HG03521 (cell line): ENCODE measurements at regions not wholly inside any gene's neighbourhood (a gene's known extent, or its start where the extent isn't known, plus 50 kb on each side); places are given as distances from the start of the nearest gene placed in this dataset.

Source experiments
- ATAC-seq: cut with Tn5 transposase; IDR thresholded peaks from one replicate; pipeline ENCODE4 v1.9.1; 2021; ENCODE audit warnings: mild to moderate bottlenecking, moderate library complexity; ENCODE audit not compliant: unreplicated experiment

DNA sequence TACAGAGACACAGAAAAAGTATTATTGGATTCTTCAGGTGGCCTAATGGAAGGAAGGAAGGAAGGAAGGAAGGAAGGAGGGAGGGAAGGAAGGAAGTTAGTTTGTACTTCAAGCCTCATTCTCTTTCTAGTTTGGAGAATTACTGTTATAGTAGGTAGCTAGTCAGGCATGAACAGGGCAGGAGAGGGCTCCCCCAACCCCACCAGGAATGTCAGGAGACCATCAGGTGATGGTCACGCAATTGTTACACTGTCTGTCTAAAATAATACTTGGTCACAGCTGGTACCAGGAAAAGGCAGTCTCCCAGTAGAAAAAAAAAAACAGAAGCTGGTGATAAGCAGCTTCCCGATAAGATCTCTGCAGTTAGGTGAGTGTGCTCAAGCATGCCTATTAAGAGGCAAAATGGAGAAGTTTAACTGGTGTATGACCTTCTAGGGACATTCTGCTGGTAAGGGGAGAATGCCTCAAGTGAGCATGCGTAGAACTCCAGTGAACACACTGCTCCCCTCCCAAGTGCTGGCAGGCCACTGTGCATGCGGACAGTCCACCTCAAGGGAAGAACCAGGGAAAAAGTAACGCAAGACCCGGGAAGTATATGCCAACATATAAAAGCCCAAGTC lies 358.4 kb upstream of the SOX5 start:
- ATAC-seq: no peak

GRCh38 chr12:24307153-24307552 lies 357.7 kb upstream of the SOX5 start:
- no peak for ATAC-seq

DNA sequence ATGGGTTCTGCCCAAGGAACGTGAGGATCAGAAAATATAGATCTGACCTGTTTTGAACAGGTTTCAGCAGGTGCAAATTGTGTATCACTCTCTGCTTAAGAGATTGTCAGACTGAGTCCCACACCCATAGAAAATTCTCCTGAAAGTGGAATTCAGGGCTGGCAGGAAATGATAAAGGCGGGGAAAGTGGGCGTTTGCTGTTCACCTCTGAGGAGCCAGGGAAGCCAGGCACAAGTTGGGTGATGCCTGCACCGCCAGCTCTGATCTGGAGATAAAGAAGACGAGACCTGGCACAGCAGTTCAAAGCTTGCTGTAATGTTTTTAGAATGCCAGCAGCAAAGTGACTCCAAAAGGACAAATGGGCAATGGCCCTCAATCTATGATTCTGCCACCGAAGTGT lies 356.5 kb upstream of the SOX5 start:
- ATAC-seq: no peak

DNA sequence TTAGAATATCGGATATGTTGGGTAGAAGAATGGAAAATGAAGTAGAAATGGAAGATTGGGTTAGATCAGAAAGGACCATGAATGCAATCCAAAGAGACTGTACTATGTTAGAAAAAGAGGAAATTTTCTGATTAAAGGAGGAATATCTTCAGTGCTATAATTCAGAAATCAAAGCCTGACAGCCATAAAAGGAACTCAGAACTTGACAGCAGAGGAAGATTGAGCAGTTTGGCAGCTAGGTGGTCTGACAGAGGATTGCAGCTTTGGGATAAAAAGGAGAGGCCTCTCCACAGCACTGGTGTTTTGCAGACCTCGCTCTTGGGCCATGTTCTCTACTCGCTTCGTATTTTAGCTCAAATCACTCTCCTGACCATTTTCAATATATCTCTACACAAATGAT lies 354.8 kb upstream of the SOX5 start:
- ATAC-seq: no peak

- ATAC-seq: no peak
Measured at GRCh38 chr12:24302708-24303107, 353.2 kb upstream of the SOX5 start.

DNA sequence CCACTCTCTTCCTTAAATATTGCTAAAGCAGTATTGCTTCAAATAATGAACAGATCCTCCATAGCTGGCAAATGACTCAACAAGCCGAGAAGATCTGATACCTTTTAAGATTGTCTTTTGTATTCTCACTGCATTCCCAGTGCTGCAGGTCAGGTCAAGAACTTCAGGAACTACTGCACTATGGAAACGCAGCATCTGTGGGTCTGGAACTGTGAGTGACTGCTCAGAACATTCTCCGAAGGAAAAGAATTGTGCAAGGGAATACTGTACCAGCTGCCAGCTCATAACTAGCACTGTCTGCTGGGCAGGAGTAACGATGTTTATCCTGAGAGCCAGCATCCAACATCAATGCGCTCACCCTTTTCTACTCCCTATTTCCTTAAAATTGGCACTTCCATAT lies 348.0 kb upstream of the SOX5 start:
- ATAC-seq: no peak

- no peak for ATAC-seq
Measured at GRCh38 chr12:24293549-24293948, 344.1 kb upstream of the SOX5 start.

GRCh38 chr12:24287963-24288362 lies 338.5 kb upstream of the SOX5 start:
- ATAC-seq: no peak

DNA sequence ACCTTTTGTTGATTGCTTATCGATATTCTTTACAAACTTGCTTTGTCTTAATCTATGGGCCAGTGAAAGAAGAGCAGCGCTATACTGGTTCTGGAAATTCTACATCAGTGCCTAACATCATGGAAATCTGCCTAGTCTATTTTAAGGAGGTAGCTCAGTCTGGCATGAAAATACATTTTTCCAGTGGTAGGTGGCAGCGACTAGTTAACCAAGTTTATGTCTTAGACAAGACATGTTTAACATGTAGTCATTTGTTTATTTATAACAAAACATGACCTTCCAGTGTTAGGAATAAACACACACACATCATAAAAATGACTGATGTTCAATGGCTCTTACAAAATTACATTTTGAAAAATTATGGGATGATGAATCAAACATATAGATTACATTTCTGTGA lies 336.0 kb upstream of the SOX5 start:
- ATAC-seq: no peak

GRCh38 chr12:24281341-24281740 lies 331.9 kb upstream of the SOX5 start:
- no peak for ATAC-seq

GRCh38 chr12:24280056-24280842 lies 330.8 kb upstream of the SOX5 start:
- ATAC-seq: no peak

GRCh38 chr12:24278832-24279231 lies 329.4 kb upstream of the SOX5 start:
- no peak for ATAC-seq

DNA sequence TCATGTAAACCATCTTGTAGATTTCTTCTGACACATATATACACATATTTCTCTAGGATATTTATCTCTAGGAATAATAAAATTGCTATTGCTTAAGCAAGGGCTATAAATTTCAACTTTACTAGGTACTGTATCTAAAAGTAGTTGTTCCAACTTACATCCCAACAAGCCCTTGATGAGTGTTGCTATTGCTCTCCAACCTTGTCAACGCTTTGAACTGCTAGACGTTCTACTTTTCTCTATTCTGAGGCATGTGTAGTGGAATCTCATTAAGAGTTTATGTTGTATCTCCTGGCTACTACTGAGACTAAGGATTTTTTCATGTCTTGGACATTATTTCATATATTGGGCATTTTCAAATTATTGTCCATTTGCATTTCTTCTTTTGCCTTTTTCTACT lies 321.5 kb upstream of the SOX5 start:
- ATAC-seq: no peak

- ATAC-seq: no peak
Measured at GRCh38 chr12:24270464-24270863, 321.0 kb upstream of the SOX5 start.

GRCh38 chr12:24268663-24269186 lies 319.3 kb upstream of the SOX5 start:
- no peak for ATAC-seq

- ATAC-seq: no peak
Measured at GRCh38 chr12:24266982-24267381, 317.5 kb upstream of the SOX5 start.

DNA sequence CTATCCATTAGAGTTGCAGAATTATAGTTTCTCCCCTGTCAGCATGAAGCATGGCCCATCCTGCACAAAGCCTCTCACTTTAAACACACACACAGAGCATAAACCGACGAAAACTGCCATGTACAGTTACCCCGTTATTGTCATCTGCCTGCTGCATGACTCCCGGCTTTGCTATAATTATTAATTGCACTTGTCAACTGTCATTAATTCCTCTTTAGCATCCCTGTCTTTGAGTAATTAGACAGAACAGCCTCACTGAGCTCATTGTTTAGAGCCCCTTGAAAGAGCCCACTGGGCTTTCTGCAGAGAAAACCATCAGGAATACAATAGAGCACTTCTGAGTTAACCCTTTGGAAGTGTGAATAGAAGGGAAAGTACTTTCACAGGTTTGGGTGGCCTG lies 307.2 kb upstream of the SOX5 start:
- no peak for ATAC-seq

DNA sequence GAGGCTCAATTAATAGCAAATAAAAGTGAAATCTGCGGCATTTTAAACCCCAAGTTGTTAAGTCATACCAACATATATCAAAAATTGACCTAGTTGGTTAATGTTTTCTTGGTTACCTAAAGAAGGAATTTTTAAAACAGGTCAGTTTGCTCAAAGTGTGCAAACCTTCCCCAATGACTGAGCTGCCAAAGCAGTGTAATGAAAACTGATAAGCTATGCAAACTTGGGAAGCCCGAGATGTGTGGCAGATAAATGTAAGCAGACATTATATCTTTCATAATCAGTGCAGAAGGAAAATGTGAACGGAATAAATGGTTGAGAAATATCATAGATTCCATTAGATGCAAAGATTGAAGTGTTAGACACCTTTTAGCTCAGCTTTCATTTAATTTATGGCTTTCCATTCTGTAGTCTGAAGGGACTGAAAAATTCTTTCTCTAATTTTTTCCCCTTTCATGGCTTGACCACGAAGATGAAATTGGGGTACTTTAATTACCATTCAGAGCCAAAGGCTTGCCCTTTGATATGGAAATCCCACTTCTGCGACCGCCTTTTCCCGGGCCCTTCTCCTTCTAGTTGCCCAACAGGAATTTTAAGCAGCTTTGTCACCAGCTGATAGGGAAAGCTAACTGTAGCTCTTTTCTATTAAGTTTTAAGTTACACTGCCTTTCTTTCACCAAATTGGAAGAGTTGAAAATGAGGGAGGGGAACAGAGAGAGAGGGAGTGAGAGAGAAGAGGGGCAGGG lies 306.6 kb upstream of the SOX5 start:
- ATAC-seq: no peak

DNA sequence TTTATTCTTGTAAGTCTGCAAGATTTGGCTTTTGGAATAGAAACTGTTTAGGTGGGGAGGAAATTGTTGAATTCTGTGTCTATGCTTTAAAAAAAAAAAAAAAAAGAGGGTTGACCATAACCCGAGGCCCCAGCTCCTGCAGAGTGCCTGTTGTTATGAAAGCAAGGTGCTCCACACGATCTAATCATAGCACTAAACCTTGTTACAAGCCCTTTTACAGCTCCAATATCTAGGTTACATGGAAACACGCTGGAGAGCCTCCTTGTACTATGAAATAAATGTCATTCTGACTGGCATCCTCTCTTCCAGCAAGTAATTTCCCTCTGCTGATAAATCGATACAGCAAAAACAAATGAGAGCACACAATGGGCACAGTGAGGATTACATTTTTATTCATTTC lies 303.1 kb upstream of the SOX5 start:
- ATAC-seq: no peak

DNA sequence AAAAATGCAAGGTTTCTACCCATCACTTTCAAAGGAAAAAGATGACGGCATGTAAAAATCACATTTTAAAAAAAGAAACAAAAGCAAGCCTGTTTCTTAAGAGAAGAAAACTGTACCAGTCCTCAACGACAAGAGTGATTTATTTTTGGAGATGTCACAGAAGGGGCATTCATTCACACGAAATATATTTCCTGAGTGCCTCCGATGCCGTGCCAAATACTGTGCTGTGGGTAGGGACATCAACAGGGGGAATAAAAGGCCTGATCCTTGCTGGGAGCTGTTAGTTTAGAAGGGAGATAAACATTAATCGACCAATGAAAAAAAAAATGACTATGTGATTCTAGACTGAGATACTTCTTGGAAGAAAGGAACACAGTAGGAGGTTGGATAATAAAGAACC lies 297.5 kb upstream of the SOX5 start:
- ATAC-seq: no peak

DNA sequence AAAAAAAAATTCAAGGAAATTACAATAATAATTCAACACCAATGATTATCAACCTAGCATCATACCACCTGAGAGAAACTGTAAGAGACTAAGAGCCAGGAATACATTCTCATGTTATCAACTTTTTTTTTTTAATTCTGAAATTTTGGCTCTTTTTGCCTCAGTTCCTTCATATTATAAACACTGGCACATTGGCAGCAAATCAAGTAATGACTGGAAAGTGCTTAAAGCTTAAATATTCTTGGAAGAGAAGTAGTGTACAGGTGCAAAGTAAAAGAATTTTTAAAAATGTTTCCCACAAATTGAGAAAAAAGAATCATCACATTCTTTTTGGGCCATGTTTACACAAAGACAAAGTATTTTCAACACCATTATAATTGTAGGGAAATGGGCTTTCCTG lies 296.9 kb upstream of the SOX5 start:
- no peak for ATAC-seq

- no peak for ATAC-seq
Measured at GRCh38 chr12:24244801-24245200, 295.3 kb upstream of the SOX5 start.
